ENCODE measurements at regions not wholly inside any gene's neighbourhood (a gene's known extent, or its start where the extent isn't known, plus 50 kb on each side); places are given as distances from the start of the nearest gene placed in this dataset.
"Not testable (repeated sequence)": the region's sequence is repeated elsewhere in the genome, so short reads cannot be mapped to it uniquely, and the experiment has no call there.

DNA sequence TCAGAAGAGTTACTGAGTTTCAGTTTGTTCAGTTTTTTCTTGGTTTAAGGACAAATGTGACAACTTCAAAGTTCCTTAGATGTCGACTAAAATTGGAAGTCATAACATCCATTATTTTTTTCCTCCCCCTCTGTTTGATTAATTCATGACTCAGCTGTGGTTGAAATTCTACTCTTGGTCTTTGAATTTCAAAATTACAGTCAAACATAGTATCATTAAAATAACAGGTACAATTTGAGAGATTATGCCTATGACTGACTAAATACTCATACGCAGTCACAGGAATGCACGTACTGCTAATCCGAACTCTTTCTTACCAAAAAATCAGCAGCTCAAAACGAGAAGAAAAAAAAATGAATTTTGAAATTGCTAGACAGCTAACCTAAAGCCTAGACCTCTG is 1434.8 kb downstream of the RAPGEF2 start (continued):
- TF ChIP-seq, protein P1, sequence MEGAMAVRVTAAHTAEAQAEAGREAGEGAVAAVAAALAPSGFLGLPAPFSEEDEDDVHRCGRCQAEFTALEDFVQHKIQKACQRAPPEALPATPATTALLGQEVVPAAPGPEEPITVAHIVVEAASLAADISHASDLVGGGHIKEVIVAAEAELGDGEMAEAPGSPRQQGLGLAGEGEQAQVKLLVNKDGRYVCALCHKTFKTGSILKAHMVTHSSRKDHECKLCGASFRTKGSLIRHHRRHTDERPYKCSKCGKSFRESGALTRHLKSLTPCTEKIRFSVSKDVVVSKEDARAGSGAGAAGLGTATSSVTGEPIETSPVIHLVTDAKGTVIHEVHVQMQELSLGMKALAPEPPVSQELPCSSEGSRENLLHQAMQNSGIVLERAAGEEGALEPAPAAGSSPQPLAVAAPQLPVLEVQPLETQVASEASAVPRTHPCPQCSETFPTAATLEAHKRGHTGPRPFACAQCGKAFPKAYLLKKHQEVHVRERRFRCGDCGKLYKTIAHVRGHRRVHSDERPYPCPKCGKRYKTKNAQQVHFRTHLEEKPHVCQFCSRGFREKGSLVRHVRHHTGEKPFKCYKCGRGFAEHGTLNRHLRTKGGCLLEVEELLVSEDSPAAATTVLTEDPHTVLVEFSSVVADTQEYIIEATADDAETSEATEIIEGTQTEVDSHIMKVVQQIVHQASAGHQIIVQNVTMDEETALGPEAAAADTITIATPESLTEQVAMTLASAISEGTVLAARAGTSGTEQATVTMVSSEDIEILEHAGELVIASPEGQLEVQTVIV (IDR thresholded peaks at IDR 0.05; ENCODE audit: borderline replicate concordance, partially characterized antibody): no peak
- no peak for TF ChIP-seq BCL11A (IDR thresholded peaks at IDR 0.05; ENCODE audit: low read depth, low read length)
- TF ChIP-seq BACH1 (IDR thresholded peaks at IDR 0.05; ENCODE audit: borderline replicate concordance): no peak

DNA sequence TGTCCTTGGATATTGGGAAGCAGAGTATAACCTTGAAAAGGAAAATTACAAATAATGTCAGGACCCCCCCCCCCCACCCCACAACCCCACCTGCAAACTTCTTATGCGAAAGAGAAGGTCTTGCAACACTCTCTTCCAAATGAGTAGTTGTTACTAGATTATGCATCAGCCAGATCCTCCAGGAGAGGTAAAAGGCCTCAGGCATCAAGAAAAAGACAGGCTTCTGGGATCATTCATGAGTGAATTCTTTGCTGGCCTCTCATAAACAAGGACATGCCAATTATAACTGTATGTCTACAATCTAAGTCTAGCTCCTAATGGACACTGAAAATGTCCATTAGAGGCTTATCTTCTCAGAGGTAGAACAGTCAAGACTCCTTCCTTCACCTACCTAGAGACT is 1443.3 kb downstream of the RAPGEF2 start:
- RAD21 ChIA-PET (ENCODE audit: unreplicated experiment): no interaction called here
- intact Hi-C loops (cut with micrococcal nuclease; ENCODE audit: unreplicated experiment): no loop called here
- no peaks in the 10 kb centered on the region for H3K36me3 ChIP-seq (ENCODE audit: control insufficient read depth in 2 of 2, insufficient read depth in 2 of 2, low read length in 1 of 2)
- no peak overlapping the region for H2AFZ ChIP-seq (ENCODE audit: control insufficient read depth, low read depth, low read length)
- no peak overlapping the region for H3K4me2 ChIP-seq (ENCODE audit: control insufficient read depth, insufficient read depth)
- BruUV-seq (replicated peaks): no TSS peak
- H3K9ac ChIP-seq (ENCODE audit: control insufficient read depth, insufficient read depth, low read length): no peak overlapping the region
- no peak for FAIRE-seq
- no peaks in the 10 kb centered on the region for H3K9me3 ChIP-seq (replicated peaks; ENCODE audit: control insufficient read depth, insufficient read depth, low read length)
- POLR2A ChIA-PET: no interaction called here
- H3K4me1 ChIP-seq (ENCODE audit: control insufficient read depth, insufficient read depth, low read length): no peaks in the 10 kb centered on the region
- ATAC-seq: no peak
- H3K4me3 ChIP-seq: no peak overlapping the region
- H3K27ac ChIP-seq (ENCODE audit: control insufficient read depth, insufficient read depth): no peak overlapping the region
- no peaks in the 10 kb centered on the region for H3K79me2 ChIP-seq (ENCODE audit: control insufficient read depth, insufficient read depth, low read length)
- TF ChIP-seq NFYA (IDR thresholded peaks at IDR 0.05; ENCODE audit: borderline replicate concordance, low read depth, low read length) (no peak), TCF12 (IDR thresholded peaks at IDR 0.05; ENCODE audit: low read depth, low read length) (no peak), STAT3 (IDR thresholded peaks at IDR 0.05; ENCODE audit: low read depth, low read length) (no peak), CBX5 (IDR thresholded peaks at IDR 0.05; ENCODE audit: low read depth) (no peak)
- no peaks in the 10 kb centered on the region for H4K20me1 ChIP-seq (ENCODE audit: control insufficient read depth, insufficient read depth)
- no peaks in the 10 kb centered on the region for H3K27me3 ChIP-seq (replicated peaks in 1 of 2; ENCODE audit: control insufficient read depth in 2 of 2, insufficient read depth in 2 of 2, low read length in 1 of 2)
- SMC1A ChIA-PET (ENCODE audit: uncharacterized antibody, unreplicated experiment): no interaction called here
- CTCF ChIA-PET: no interaction called here
- 86% methylated on average over 1 of the region's 1 CpG for WGBS (ENCODE audit: insufficient coverage, insufficient replicate concordance, low lambda C conversion rate, missing lambda C conversion rate)
- in situ Hi-C loops (cut with MboI): no loop called here
- no peak for DNase-seq (ENCODE audit: low read depth, low spot score)

DNA sequence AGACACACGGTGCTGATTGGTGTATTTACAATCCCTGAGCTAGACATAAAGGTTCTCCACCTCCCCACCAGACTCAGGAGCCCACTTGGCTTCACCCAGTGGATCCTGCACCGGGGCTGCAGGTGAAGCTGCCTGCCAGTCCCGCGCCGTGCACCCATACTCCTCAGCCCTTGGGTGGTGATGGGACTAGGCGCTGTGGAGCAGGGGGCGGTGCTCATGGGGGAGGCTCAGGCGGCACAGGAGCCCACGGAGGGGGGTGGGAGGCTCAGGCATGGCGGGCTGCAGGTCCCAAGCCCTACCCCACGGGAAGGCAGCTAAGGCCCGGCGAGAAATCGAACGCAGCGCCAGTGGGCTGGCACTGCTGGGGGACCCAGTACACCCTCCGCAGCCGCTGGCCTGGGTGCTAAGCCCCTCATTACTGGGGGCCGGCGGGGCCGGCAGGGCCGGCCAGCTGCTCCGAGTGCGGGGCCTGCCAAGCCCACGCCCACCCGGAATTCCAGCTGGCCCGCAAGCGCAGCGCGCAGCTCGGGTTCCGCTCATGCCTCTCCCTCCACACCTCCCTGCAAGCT is 1447.2 kb downstream of the RAPGEF2 start:
- CTCF ChIA-PET; H4K20me1 ChIP-seq (ENCODE audit: control insufficient read depth, insufficient read depth); H2AFZ ChIP-seq (ENCODE audit: control insufficient read depth, low read depth, low read length); BruUV-seq (replicated peaks); DNase-seq (ENCODE audit: low read depth, low spot score); H3K4me1 ChIP-seq (ENCODE audit: control insufficient read depth, insufficient read depth, low read length); in situ Hi-C loops (cut with MboI); POLR2A ChIA-PET; H3K4me3 ChIP-seq; H3K9ac ChIP-seq (ENCODE audit: control insufficient read depth, insufficient read depth, low read length); H3K27ac ChIP-seq (ENCODE audit: control insufficient read depth, insufficient read depth); H3K4me2 ChIP-seq (ENCODE audit: control insufficient read depth, insufficient read depth); H3K27me3 ChIP-seq (replicated peaks in 1 of 2; ENCODE audit: control insufficient read depth in 2 of 2, insufficient read depth in 2 of 2, low read length in 1 of 2); ATAC-seq; FAIRE-seq; H3K79me2 ChIP-seq (ENCODE audit: control insufficient read depth, insufficient read depth, low read length); SMC1A ChIA-PET (ENCODE audit: uncharacterized antibody, unreplicated experiment); H3K9me3 ChIP-seq (replicated peaks; ENCODE audit: control insufficient read depth, insufficient read depth, low read length); RAD21 ChIA-PET (ENCODE audit: unreplicated experiment); H3K36me3 ChIP-seq (ENCODE audit: control insufficient read depth in 2 of 2, insufficient read depth in 2 of 2, low read length in 1 of 2); intact Hi-C loops (cut with micrococcal nuclease; ENCODE audit: unreplicated experiment): not testable (repeated sequence)
- 80% methylated on average over 15 of the region's 32 CpGs for WGBS (ENCODE audit: insufficient coverage, insufficient replicate concordance, low lambda C conversion rate, missing lambda C conversion rate)
